Neural cell (in vitro differentiated cells): ENCODE measurements at regions not wholly inside any gene's neighbourhood (a gene's known extent, or its start where the extent isn't known, plus 50 kb on each side); places are given as distances from the start of the nearest gene placed in this dataset.

ENCODE experiments used
- H2AFZ ChIP-seq: fragments of 200-600, 300-800 bp; sonication (generic), shearing (Covaris generic); 2 replicates; pipeline ENCODE4 v1.6.0; 2014; ENCODE audit warnings: low read depth, mild to moderate bottlenecking, antibody characterized with exemption, low read length, moderate library complexity
- H3F3A ChIP-seq: fragments of 200-600 bp; shearing (Covaris generic); 2 replicates; pipeline ENCODE4 v1.6.1; 2016; ENCODE audit warnings: mild to moderate bottlenecking, moderate library complexity, mixed read lengths, antibody characterized with exemption, low read length; ENCODE audit not compliant: insufficient read depth, poor library complexity, severe bottlenecking
- H3K27ac ChIP-seq: fragments of 200-600, 300-800 bp; sonication (generic), shearing (Covaris generic); 2 replicates; pipeline ENCODE4 v1.5.1; 2014; ENCODE audit warnings: mild to moderate bottlenecking, low read length, moderate library complexity
- H3K27me3 ChIP-seq: fragments of 300-800, 200-600 bp; sonication (generic), shearing (Covaris generic); 2 replicates; pipeline ENCODE4 v1.6.0; 2014; ENCODE audit warnings: mild to moderate bottlenecking, low read depth, low read length, moderate library complexity; ENCODE audit not compliant: insufficient read depth
- H3K36me3 ChIP-seq: fragments of 300-800, 200-600 bp; sonication (generic), shearing (Covaris generic); 2 replicates; pipeline ENCODE4 v1.5.1; 2014; ENCODE audit warnings: mild to moderate bottlenecking, antibody characterized with exemption, low read length, moderate library complexity; ENCODE audit not compliant: insufficient read depth
- H3K4me2 ChIP-seq: fragments of 300-800, 200-600 bp; sonication (generic), shearing (Covaris generic); 2 replicates; pipeline ENCODE4 v1.6.0; 2014; ENCODE audit warnings: mild to moderate bottlenecking, low read length
- H3K4me3 ChIP-seq: fragments of 300-800, 200-600 bp; sonication (generic), shearing (Covaris generic); 2 replicates; pipeline ENCODE4 v1.5.1; 2014; ENCODE audit warnings: mild to moderate bottlenecking, low read length, moderate library complexity
- H3K79me2 ChIP-seq: fragments of 200-600 bp; shearing (Covaris generic); replicated peaks from 2 replicates; pipeline ENCODE4 v1.6.0; 2014; ENCODE audit warnings: mild to moderate bottlenecking, low read length, moderate library complexity; ENCODE audit not compliant: insufficient read depth
- H3K9ac ChIP-seq: fragments of 300-800, 200-600 bp; sonication (generic), shearing (Covaris generic); 2 replicates; pipeline ENCODE4 v1.6.1; 2016; ENCODE audit warnings: mild to moderate bottlenecking, low read length, mixed read lengths
- H3K9me2 ChIP-seq: fragments of 200-600 bp; shearing (Covaris generic); 2 replicates; pipeline ENCODE4 v1.6.1; 2016; ENCODE audit warnings: mild to moderate bottlenecking, low read length, mixed read lengths; ENCODE audit not compliant: insufficient read depth
- H3K9me3 ChIP-seq: fragments of 200-600, 300-800 bp; sonication (generic), shearing (Covaris generic); 2 replicates; pipeline ENCODE4 v1.6.1; 2016; ENCODE audit warnings: mild to moderate bottlenecking, mixed run types, low read length, moderate library complexity, mixed read lengths
- H4K20me1 ChIP-seq: fragments of 200-600 bp; shearing (Covaris generic); 2 replicates; pipeline ENCODE4 v1.6.1; 2016; ENCODE audit warnings: mild to moderate bottlenecking, mixed run types; ENCODE audit not compliant: insufficient read depth
- CTCF ChIP-seq: fragments of 450-650 bp; IDR thresholded peaks from 2 replicates; pipeline ENCODE4 v1.5.1; 2014; ENCODE audit warnings: antibody characterized with exemption, mild to moderate bottlenecking, moderate library complexity; ENCODE audit not compliant: poor library complexity, severe bottlenecking
- EP300 ChIP-seq: fragments of 450-650 bp; conservative IDR thresholded peaks from 2 replicates; pipeline ENCODE4 v1.6.1; 2014; ENCODE audit warnings: antibody characterized with exemption, mild to moderate bottlenecking, moderate library complexity; ENCODE audit not compliant: poor library complexity, severe bottlenecking
- EZH2 ChIP-seq: fragments of 200-600, 300-800 bp; shearing (Covaris generic), sonication (generic); IDR thresholded peaks from 2 replicates; pipeline ENCODE4 v1.6.1; 2014; ENCODE audit warnings: antibody characterized with exemption, low read length, borderline replicate concordance, mild to moderate bottlenecking; ENCODE audit not compliant: insufficient read depth, poor library complexity, severe bottlenecking
- MXI1 ChIP-seq: fragments of 450-650 bp; conservative IDR thresholded peaks from 2 replicates; pipeline ENCODE4 v1.6.1; 2014; ENCODE audit warnings: antibody characterized with exemption, mild to moderate bottlenecking; ENCODE audit not compliant: poor library complexity, severe bottlenecking
- POLR2AphosphoS5 ChIP-seq: IDR thresholded peaks from 2 replicates; pipeline ENCODE4 v1.6.1; 2012
- RAD21 ChIP-seq: fragments of 450-650 bp; conservative IDR thresholded peaks from 2 replicates; pipeline ENCODE4 v1.6.1; 2014; ENCODE audit warnings: antibody characterized with exemption, mild to moderate bottlenecking, moderate library complexity
- REST ChIP-seq: IDR thresholded peaks from 2 replicates; pipeline ENCODE4 v1.6.1; 2012; ENCODE audit warnings: borderline replicate concordance
- SMC3 ChIP-seq: fragments of 450-650 bp; conservative IDR thresholded peaks from 2 replicates; pipeline ENCODE4 v1.6.1; 2014; ENCODE audit warnings: antibody characterized with exemption, mild to moderate bottlenecking, moderate library complexity; ENCODE audit not compliant: poor library complexity
- TAF1 ChIP-seq: IDR thresholded peaks from 2 replicates; pipeline ENCODE4 v1.6.1; 2012; ENCODE audit warnings: low read depth

- Histone ChIP-seq H3F3A (no peaks in the 10 kb centered on the region), H3K9ac (no peak overlapping the region), H3K4me2 (no peak overlapping the region), H3K9me3 (no peaks in the 10 kb centered on the region), H4K20me1 (no peaks in the 10 kb centered on the region), H3K27ac (no peak overlapping the region), H3K4me3 (no peak overlapping the region), H3K36me3 (no peaks in the 10 kb centered on the region), H2AFZ (no peak overlapping the region), H3K79me2 (no peaks in the 10 kb centered on the region), H3K9me2 (no peaks in the 10 kb centered on the region), H3K27me3 (no peaks in the 10 kb centered on the region)
- TF ChIP-seq TAF1, result no peak
- TF ChIP-seq MXI1, result no peak
- TF ChIP-seq SMC3, result no peak
- no peak for TF ChIP-seq RAD21
- no peak for TF ChIP-seq EP300
- TF ChIP-seq POLR2AphosphoS5, result no peak
- TF ChIP-seq REST, result no peak
- TF ChIP-seq EZH2, result no peak
- no peak for TF ChIP-seq CTCF
Observed at GRCh38 chr4:60799214-60799613, 400.9 kb upstream of the ADGRL3 start.

GRCh38 chr4:60800701-60801100 is 399.4 kb upstream of the ADGRL3 start:
- no peak for TF ChIP-seq POLR2AphosphoS5
- TF ChIP-seq EP300, result no peak
- no peak for TF ChIP-seq SMC3
- TF ChIP-seq RAD21, result no peak
- TF ChIP-seq REST, result no peak
- TF ChIP-seq CTCF, result no peak
- no peak for TF ChIP-seq EZH2
- TF ChIP-seq MXI1, result no peak
- TF ChIP-seq TAF1, result no peak
- Histone ChIP-seq H4K20me1 (no peaks in the 10 kb centered on the region), H3K4me2 (no peak overlapping the region), H3K9ac (no peak overlapping the region), H3K79me2 (no peaks in the 10 kb centered on the region), H3K9me3 (no peaks in the 10 kb centered on the region), H3F3A (no peaks in the 10 kb centered on the region), H3K4me3 (no peak overlapping the region), H3K36me3 (no peaks in the 10 kb centered on the region), H2AFZ (no peak overlapping the region), H3K27ac (no peak overlapping the region), H3K27me3 (no peaks in the 10 kb centered on the region), H3K9me2 (no peaks in the 10 kb centered on the region)
